Subcutaneous abdominal adipose tissue (tissue), 5 donors: ENCODE measurements at regions not wholly inside any gene's neighbourhood (a gene's known extent, or its start where the extent isn't known, plus 50 kb on each side); places are given as distances from the start of the nearest gene placed in this dataset.

Experiments
- H3K27ac ChIP-seq: one replicate; pipeline ENCODE4 v1.7.0; 2013; ENCODE audit warnings: low read depth, mild to moderate bottlenecking, inconsistent platforms, low read length, moderate library complexity
- H3K27me3 ChIP-seq, 5 donors: one replicate each; pipeline ENCODE4 v1.7.0; 2013; ENCODE audit warnings: low read length in 5 of 5, inconsistent platforms in 1 of 5; ENCODE audit not compliant: control insufficient read depth in 5 of 5, insufficient read depth in 4 of 5
- H3K36me3 ChIP-seq, 5 donors: one replicate each; pipeline ENCODE4 v1.7.0; 2013; ENCODE audit warnings: low read length in 5 of 5; ENCODE audit not compliant: control insufficient read depth in 5 of 5, insufficient read depth in 5 of 5
- H3K4me1 ChIP-seq, 5 donors: one replicate each; pipeline ENCODE4 v1.7.0; 2013; ENCODE audit warnings: low read length in 5 of 5, mild to moderate bottlenecking in 3 of 5, moderate library complexity in 1 of 5; ENCODE audit not compliant: control insufficient read depth in 5 of 5, insufficient read depth in 5 of 5
- H3K4me3 ChIP-seq, 5 donors: one replicate each; pipeline ENCODE4 v1.7.0; 2013; ENCODE audit warnings: low read length in 5 of 5, low read depth in 1 of 5
- H3K9ac ChIP-seq, 5 donors: one replicate each; pipeline ENCODE4 v1.7.0; 2013; ENCODE audit warnings: low read length in 5 of 5, mild to moderate bottlenecking in 4 of 5, moderate library complexity in 3 of 5
- H3K9me3 ChIP-seq, 5 donors: one replicate each; pipeline ENCODE4 v1.7.0; 2013; ENCODE audit warnings: low read length in 5 of 5; ENCODE audit not compliant: control insufficient read depth in 5 of 5
- donor health status: healthy.
- donor health status: healthy.
- donor health status: healthy.
- donor health status: healthy.
- donor health status: healthy.

DNA sequence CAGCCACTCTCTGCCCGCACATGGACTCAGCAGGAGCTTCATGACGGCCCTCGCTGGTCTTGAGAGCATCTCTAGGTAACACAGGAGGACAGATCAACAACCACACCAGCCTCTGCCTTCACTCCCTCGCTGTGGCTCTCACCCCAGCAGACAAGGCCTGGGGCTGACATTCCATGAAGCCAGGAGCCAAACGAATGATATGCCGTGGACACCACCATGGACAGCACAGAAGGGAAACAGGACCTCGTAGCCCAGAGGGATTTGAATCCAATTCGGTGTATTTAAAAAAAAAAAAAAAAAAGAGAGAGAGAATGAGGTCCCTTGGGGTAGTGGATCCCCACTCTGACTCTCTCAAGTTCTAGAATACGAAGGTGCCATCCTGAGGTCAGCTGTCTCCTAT is 385.5 kb downstream of the SHANK2 start:
- Histone ChIP-seq H3K4me1 (no peaks in the 10 kb centered on the region), H3K27me3 (peaks cover 0 to 34% (median 27%) of the 10 kb centered on the region in 5 donors), H3K4me3 (no peak overlapping the region), H3K9ac (no peak overlapping the region), H3K27ac (no peak overlapping the region), H3K9me3 (no peaks in the 10 kb centered on the region), H3K36me3 (no peaks in the 10 kb centered on the region)

- Histone ChIP-seq H3K4me1 (no peaks in the 10 kb centered on the region), H3K9ac (no peak overlapping the region), H3K4me3 (no peak overlapping the region), H3K36me3 (no peaks in the 10 kb centered on the region), H3K27ac (no peak overlapping the region), H3K9me3 (no peaks in the 10 kb centered on the region), H3K27me3 (peaks cover 3 to 34% (median 27%) of the 10 kb centered on the region in 5 donors)
These were observed 384.9 kb downstream of the SHANK2 start for GRCh38 chr11:70867281-70868047.

DNA sequence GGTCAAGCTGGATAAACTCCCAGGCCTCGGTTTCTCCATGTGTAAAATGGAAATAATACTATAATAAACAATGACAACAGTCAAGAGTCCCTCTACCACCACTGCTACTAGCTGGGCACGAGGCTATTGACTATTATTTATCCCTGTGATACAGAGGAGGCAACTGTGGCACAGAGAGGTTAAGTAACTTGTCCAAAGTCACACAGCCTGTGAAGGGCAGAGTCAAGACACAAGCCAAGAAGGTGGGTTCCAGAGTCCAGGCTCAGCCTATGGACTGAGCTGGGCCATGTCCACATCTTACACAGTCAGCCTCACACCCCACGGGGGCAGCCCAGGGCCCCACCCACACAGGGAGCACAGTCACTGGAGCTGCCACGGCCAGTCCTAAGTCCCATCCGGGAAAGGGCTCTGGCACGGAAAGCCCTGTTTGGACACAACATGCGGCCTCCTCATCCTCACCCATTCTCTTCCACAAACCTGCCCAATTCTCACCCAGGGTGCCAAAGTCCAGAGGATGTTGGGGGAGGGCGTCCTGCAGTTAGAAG is 384.0 kb downstream of the SHANK2 start:
- Histone ChIP-seq H3K4me3 (no peak overlapping the region), H3K27me3 (peaks cover 5 to 39% (median 27%) of the 10 kb centered on the region in 5 donors), H3K36me3 (no peaks in the 10 kb centered on the region), H3K9ac (no peak overlapping the region), H3K4me1 (peaks cover 0 to 3% (median 0%) of the 10 kb centered on the region in 5 donors), H3K27ac (no peak overlapping the region), H3K9me3 (no peaks in the 10 kb centered on the region)

GRCh38 chr11:70869054-70869453 is 383.3 kb downstream of the SHANK2 start:
- H3K27ac ChIP-seq, result no peak overlapping the region
- H3K36me3 ChIP-seq, result no peaks in the 10 kb centered on the region
- H3K9me3 ChIP-seq, result no peaks in the 10 kb centered on the region
- H3K4me1 ChIP-seq, result peaks cover 0 to 3% (median 0%) of the 10 kb centered on the region in 5 donors
- no peak overlapping the region for H3K9ac ChIP-seq
- peaks cover 5 to 40% (median 27%) of the 10 kb centered on the region in 5 donors for H3K27me3 ChIP-seq
- no peak overlapping the region for H3K4me3 ChIP-seq

DNA sequence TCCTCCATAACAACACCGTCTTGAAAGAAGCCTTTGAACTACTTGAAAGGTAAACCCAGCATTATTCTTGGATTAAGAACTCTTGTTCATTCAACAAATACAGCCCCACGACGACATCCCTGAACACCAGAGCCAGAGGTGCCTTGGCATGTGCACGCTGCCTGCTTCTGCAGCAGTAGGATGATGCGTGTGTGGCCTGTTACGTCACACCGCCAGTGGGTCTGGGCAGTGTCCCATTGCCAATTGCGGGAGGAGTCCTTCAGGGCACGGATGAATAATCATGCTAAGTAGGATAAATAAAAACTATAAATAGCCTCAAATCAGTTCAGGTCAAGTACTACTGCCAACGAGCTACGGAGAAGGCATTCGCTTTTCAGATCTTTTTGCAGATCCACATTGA is 380.5 kb downstream of the SHANK2 start:
- Histone ChIP-seq H3K4me1 (peaks cover 0 to 7% (median 3%) of the 10 kb centered on the region in 5 donors), H3K4me3 (no peak overlapping the region), H3K27ac (no peak overlapping the region), H3K9ac (no peak overlapping the region), H3K27me3 (peaks cover 5 to 40% (median 27%) of the 10 kb centered on the region in 5 donors), H3K36me3 (no peaks in the 10 kb centered on the region), H3K9me3 (no peaks in the 10 kb centered on the region)

GRCh38 chr11:70872299-70872698 is 380.1 kb downstream of the SHANK2 start:
- H3K9me3 ChIP-seq, result no peaks in the 10 kb centered on the region
- no peak overlapping the region for H3K4me3 ChIP-seq
- H3K9ac ChIP-seq, result no peak overlapping the region
- H3K27ac ChIP-seq, result no peak overlapping the region
- H3K36me3 ChIP-seq, result no peaks in the 10 kb centered on the region
- peaks cover 0 to 7% (median 4%) of the 10 kb centered on the region in 5 donors for H3K4me1 ChIP-seq
- H3K27me3 ChIP-seq, result peaks cover 5 to 38% (median 23%) of the 10 kb centered on the region in 5 donors

- Histone ChIP-seq H3K9me3 (no peaks in the 10 kb centered on the region), H3K27me3 (peaks cover 5 to 35% (median 22%) of the 10 kb centered on the region in 5 donors), H3K4me3 (no peak overlapping the region), H3K36me3 (no peaks in the 10 kb centered on the region), H3K27ac (no peak overlapping the region), H3K4me1 (peaks cover 0 to 7% (median 4%) of the 10 kb centered on the region in 5 donors), H3K9ac (no peak overlapping the region)
These were observed 379.2 kb downstream of the SHANK2 start for GRCh38 chr11:70872955-70873735.

DNA sequence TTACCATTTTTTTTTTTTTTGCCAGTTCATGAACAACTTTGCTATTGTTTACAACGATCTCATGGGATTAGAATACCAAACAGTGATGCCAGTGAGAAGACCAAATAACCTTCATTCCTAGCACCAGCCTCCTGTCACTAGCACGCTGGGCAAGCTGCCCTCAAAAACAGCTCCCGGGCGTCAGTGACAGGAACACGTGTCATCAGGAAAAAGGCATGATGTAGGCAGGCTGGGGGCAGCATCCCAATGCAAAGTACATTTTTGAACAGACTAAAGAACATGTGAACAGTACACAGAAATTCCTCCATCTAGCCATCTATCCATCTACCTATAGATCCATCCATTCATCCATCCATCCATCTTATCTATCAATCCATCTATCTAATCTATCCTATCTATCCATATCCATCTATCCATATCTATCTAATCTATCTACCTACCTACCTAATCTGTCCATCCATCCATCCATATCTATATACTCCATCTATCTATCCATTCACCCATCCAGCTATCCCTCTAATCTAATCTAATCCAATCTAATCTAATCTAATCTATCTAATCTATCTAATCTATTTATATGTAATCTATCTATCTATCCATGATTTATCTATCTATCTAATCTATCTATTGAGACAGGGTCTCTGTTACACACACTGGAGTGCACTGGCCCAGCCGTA is 378.5 kb downstream of the SHANK2 start:
- Histone ChIP-seq H3K9ac (no peak overlapping the region), H3K4me1 (peaks cover 0 to 7% (median 4%) of the 10 kb centered on the region in 5 donors), H3K9me3 (no peaks in the 10 kb centered on the region), H3K36me3 (no peaks in the 10 kb centered on the region), H3K27me3 (peaks cover 5 to 32% (median 23%) of the 10 kb centered on the region in 5 donors), H3K27ac (no peak overlapping the region), H3K4me3 (no peak overlapping the region)

DNA sequence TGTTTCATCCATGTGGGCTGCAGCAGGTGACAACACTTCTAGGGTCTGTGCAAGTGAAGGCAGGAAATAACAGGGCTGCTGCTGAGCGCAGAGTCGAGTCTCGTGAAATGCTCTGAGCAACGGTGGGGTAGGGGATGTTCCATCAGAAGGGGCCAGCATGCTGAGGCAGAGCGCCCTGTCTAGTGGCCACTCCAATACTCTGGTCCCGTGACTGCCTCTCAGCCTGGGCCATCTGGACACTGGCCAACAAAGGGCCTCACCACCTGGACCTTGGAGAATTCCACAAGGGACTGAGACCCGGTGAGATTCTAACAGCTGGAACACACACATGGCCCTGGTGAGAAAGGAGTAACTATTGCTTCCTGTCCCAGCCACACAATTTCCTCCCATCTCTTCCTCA is 375.7 kb downstream of the SHANK2 start:
- H3K27me3 ChIP-seq, result peaks cover 7 to 19% (median 14%) of the 10 kb centered on the region in 5 donors
- no peaks in the 10 kb centered on the region for H3K36me3 ChIP-seq
- H3K4me1 ChIP-seq, result peaks cover 0 to 7% (median 4%) of the 10 kb centered on the region in 5 donors

More for the DNA sequence above, 375.7 kb downstream of the SHANK2 start:
- Histone ChIP-seq H3K9me3 (no peaks in the 10 kb centered on the region), H3K9ac (no peak overlapping the region), H3K4me3 (no peak overlapping the region), H3K27ac (no peak overlapping the region)
